GM12874 (cell line): ENCODE measurements at regions not wholly inside any gene's neighbourhood (a gene's known extent, or its start where the extent isn't known, plus 50 kb on each side); places are given as distances from the start of the nearest gene placed in this dataset.

Experiments used
- TF ChIP-seq, protein P1 (sequence below): IDR thresholded peaks from 2 replicates; pipeline ENCODE4 v1.5.1; 2011; ENCODE audit warnings: low read depth, mild to moderate bottlenecking, control low read depth, low read length, moderate library complexity; ENCODE audit not compliant: insufficient read depth

DNA sequence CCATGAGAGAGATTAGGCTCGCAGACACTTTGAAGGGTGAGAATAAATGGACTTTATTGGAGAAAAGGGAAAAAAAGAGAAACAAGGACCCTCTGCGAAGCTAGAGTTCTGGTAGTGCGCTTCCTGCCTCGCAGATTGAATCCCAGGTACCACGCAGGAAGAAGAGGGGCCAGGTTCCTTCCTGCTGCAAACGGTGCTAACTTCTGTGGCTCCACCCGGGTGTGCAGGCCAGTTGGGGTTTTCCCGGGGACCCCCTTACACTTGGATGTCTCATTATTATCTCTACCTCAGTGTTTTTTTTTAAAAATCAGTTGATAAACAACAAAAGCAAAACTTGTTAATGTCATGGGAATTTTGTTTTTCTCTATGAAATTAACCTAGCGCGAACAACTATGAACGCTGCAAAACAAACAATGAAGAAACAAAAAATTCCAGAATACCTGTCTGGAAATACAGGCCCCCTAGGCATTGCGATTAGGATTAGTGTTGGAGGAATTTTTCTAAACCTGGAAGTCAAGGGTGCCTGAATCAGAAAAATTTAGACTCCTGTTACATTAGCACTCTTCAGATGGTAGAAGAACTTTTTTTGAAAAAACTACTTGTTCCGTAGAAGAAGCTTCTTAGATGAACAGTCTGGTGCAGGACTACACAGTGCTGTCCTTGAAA, 414.5 kb downstream of the MAN2A1 start:
- TF ChIP-seq, protein P1, sequence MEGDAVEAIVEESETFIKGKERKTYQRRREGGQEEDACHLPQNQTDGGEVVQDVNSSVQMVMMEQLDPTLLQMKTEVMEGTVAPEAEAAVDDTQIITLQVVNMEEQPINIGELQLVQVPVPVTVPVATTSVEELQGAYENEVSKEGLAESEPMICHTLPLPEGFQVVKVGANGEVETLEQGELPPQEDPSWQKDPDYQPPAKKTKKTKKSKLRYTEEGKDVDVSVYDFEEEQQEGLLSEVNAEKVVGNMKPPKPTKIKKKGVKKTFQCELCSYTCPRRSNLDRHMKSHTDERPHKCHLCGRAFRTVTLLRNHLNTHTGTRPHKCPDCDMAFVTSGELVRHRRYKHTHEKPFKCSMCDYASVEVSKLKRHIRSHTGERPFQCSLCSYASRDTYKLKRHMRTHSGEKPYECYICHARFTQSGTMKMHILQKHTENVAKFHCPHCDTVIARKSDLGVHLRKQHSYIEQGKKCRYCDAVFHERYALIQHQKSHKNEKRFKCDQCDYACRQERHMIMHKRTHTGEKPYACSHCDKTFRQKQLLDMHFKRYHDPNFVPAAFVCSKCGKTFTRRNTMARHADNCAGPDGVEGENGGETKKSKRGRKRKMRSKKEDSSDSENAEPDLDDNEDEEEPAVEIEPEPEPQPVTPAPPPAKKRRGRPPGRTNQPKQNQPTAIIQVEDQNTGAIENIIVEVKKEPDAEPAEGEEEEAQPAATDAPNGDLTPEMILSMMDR, result no peak

GRCh38 chr5:110104726-110105669, 415.3 kb downstream of the MAN2A1 start:
- TF ChIP-seq, protein P1, result no peak

DNA sequence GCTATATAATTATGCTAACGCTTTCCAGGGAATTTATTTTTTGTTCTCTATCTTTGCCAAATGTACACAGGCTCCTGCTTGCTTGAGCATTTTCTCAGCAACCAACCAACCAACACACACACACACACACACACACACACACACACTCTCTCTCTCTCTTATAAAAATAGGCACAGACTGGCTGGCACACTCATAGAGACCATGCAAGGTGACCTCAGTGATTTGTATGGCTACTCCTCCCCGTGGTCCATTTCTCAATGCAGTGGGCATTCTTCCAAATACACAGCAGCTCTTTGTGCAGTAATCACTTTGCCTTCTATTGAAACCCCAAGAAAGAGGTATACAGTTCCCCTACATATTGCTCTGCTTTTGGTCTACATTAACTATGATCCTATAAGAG, 416.0 kb downstream of the MAN2A1 start:
- TF ChIP-seq, protein P1, result no peak

DNA sequence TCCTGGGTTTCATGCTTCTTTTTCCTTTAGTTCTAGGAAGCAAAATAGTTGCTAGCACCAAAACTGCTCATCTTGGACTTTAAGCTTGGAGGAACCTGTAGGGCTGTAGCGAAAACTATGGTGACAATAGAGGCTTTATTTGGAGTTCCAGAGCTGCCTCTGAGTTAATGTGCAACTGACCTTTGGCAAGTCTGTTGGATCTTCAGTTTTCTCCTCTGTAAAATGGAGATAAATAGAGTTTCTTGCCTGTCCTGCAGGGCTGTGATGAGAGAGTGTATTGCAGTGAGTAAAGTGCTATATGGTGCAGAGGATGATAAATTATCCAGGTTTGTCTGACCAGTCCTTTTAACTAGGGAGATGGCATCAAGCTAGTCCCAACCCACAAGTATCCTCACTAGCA, 417.0 kb downstream of the MAN2A1 start:
- TF ChIP-seq, protein P1, result no peak

DNA sequence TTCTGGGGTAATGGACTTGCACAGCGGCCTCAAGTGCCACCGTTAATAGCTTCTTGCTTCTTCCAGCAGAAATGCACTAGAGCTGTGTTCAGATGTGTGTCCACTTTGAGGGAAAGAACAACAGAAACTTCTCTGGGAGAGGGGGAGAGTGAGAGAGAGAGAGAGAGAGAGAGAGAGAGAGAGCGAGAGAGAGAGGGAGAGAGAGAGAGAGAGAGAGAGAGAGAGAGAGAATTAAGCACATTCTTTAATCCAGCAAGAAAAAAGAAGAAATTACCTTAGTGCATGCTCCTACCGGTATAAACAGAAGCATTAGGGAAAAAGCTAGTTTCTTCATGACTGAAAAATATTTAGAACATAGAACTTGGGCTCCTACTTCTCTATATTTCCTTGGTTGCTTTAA, 418.8 kb downstream of the MAN2A1 start:
- TF ChIP-seq, protein P1, result no peak

- TF ChIP-seq, protein P1, result no peak
Observed at GRCh38 chr5:110109667-110110066, 419.9 kb downstream of the MAN2A1 start.

- TF ChIP-seq, protein P1, result no peak
Observed at GRCh38 chr5:110112348-110112747, 422.6 kb downstream of the MAN2A1 start.
